Smooth muscle cell (in vitro differentiated cells): ENCODE measurements at regions not wholly inside any gene's neighbourhood (a gene's known extent, or its start where the extent isn't known, plus 50 kb on each side); places are given as distances from the start of the nearest gene placed in this dataset.

Source experiments
- DNase-seq: peaks from one replicate; lab custom pipeline; 2025; ENCODE audit not compliant: unreplicated experiment; lab: John Stamatoyannopoulos, UW
- H2AFZ ChIP-seq: fragments of 200-600 bp; sonication (generic); 2 replicates; pipeline ENCODE4 v1.6.0; 2016; ENCODE audit warnings: antibody characterized with exemption, low read depth, mild to moderate bottlenecking
- H3F3A ChIP-seq: fragments of 200-600 bp; sonication (generic); 2 replicates; pipeline ENCODE4 v1.6.0; 2017; ENCODE audit warnings: antibody characterized with exemption, low read depth
- H3K27ac ChIP-seq: fragments of 200-600 bp; sonication (generic); 2 replicates; pipeline ENCODE4 v1.5.1; 2016; ENCODE audit warnings: low read depth, mild to moderate bottlenecking
- H3K27me3 ChIP-seq: fragments of 200-600 bp; sonication (generic); 2 replicates; pipeline ENCODE4 v1.6.1; 2016; ENCODE audit warnings: low read depth, mild to moderate bottlenecking
- H3K36me3 ChIP-seq: fragments of 200-600 bp; sonication (generic); 2 replicates; pipeline ENCODE4 v1.5.1; 2016; ENCODE audit warnings: low read depth
- H3K4me1 ChIP-seq: fragments of 200-600 bp; sonication (generic); 2 replicates; pipeline ENCODE4 v1.5.1; 2016; ENCODE audit warnings: low read depth
- H3K4me2 ChIP-seq: fragments of 200-600 bp; sonication (generic); 2 replicates; pipeline ENCODE4 v1.6.0; 2016; ENCODE audit warnings: mild to moderate bottlenecking
- H3K4me3 ChIP-seq: fragments of 200-600 bp; sonication (generic); 2 replicates; pipeline ENCODE4 v1.5.1; 2016; ENCODE audit warnings: mild to moderate bottlenecking
- H3K79me2 ChIP-seq: fragments of 200-600 bp; sonication (generic); 2 replicates; pipeline ENCODE4 v1.6.0; 2016; ENCODE audit warnings: low read depth, mild to moderate bottlenecking
- H3K9ac ChIP-seq: fragments of 200-600 bp; sonication (generic); 2 replicates; pipeline ENCODE4 v1.6.0; 2016; ENCODE audit warnings: low read depth
- H3K9me3 ChIP-seq: fragments of 200-600 bp; sonication (generic); replicated peaks from 2 replicates; pipeline ENCODE4 v1.5.1; 2016; ENCODE audit warnings: low read depth
- H4K20me1 ChIP-seq: fragments of 200-600 bp; sonication (generic); 2 replicates; pipeline ENCODE4 v1.6.0; 2016; ENCODE audit warnings: low read depth
- CTCF ChIP-seq: fragments of 200-600 bp; sonication (generic); IDR thresholded peaks from 2 replicates; pipeline ENCODE4 v1.5.1; 2017; ENCODE audit warnings: borderline replicate concordance, mild to moderate bottlenecking, antibody characterized with exemption; ENCODE audit not compliant: insufficient read depth, poor library complexity, severe bottlenecking
- whole genome bisulfite sequencing: methylation state at CpG from one replicate; pipeline ENCODE4 v1.1.7; 2016; ENCODE audit warnings: low lambda C conversion rate; 5-methylcytosine and 5-hydroxymethylcytosine counted together

- H3K79me2 ChIP-seq, result no peaks in the 10 kb centered on the region
- DNase-seq, result no peak
Measured at GRCh38 chr2:239803766-239804115, 221.4 kb downstream of the NDUFA10 start.

GRCh38 chr2:239803102-239803765 lies 221.9 kb downstream of the NDUFA10 start:
- Histone ChIP-seq H3K27me3 (peaks cover 4% of the 10 kb centered on the region), H3K27ac (no peak overlapping the region), H3K9ac (no peak overlapping the region), H3F3A (no peaks in the 10 kb centered on the region), H3K4me3 (no peak overlapping the region), H3K79me2 (no peaks in the 10 kb centered on the region), H3K4me2 (no peak overlapping the region), H3K36me3 (no peaks in the 10 kb centered on the region), H3K9me3 (no peaks in the 10 kb centered on the region), H3K4me1 (no peaks in the 10 kb centered on the region), H2AFZ (no peak overlapping the region), H4K20me1 (no peaks in the 10 kb centered on the region)
- TF ChIP-seq CTCF, result no peak
- 95% methylated on average over 21 of the region's 21 CpGs for WGBS
- no peak for DNase-seq

More at GRCh38 chr2:239803766-239804115, 221.4 kb downstream of the NDUFA10 start:
- WGBS, result 82% methylated on average over 13 of the region's 13 CpGs
- Histone ChIP-seq H3K9ac (no peak overlapping the region), H2AFZ (no peak overlapping the region), H4K20me1 (no peaks in the 10 kb centered on the region), H3K9me3 (no peaks in the 10 kb centered on the region), H3K36me3 (no peaks in the 10 kb centered on the region), H3K4me1 (no peaks in the 10 kb centered on the region), H3F3A (no peaks in the 10 kb centered on the region), H3K4me2 (no peak overlapping the region), H3K27me3 (peaks cover 4% of the 10 kb centered on the region), H3K4me3 (no peak overlapping the region), H3K27ac (no peak overlapping the region)
- no peak for TF ChIP-seq CTCF

- no peak for TF ChIP-seq CTCF
- no peak overlapping the region for H3K4me2 ChIP-seq
- no peaks in the 10 kb centered on the region for H3K79me2 ChIP-seq
- H4K20me1 ChIP-seq, result no peaks in the 10 kb centered on the region
- H3F3A ChIP-seq, result no peaks in the 10 kb centered on the region
- H3K27ac ChIP-seq, result no peak overlapping the region
- H3K4me3 ChIP-seq, result no peak overlapping the region
- WGBS, result 90% methylated on average over 21 of the region's 21 CpGs
- H3K36me3 ChIP-seq, result no peaks in the 10 kb centered on the region
- H3K4me1 ChIP-seq, result no peaks in the 10 kb centered on the region
- no peak overlapping the region for H3K9ac ChIP-seq
- H3K9me3 ChIP-seq, result no peaks in the 10 kb centered on the region
- H3K27me3 ChIP-seq, result peaks cover 4% of the 10 kb centered on the region
- no peak overlapping the region for H2AFZ ChIP-seq
- DNase-seq, result no peak
Measured at GRCh38 chr2:239802185-239802649, 222.9 kb downstream of the NDUFA10 start.
